Hepatocyte (in vitro differentiated cells): ENCODE measurements at regions not wholly inside any gene's neighbourhood (a gene's known extent, or its start where the extent isn't known, plus 50 kb on each side); places are given as distances from the start of the nearest gene placed in this dataset.

Experiments used
- DNase-seq: peaks from one replicate; pipeline ENCODE4 v3.0.0-alpha.2; 2016; ENCODE audit warnings: low spot score
- H2AFZ ChIP-seq: fragments of 200-600 bp; sonication (generic); 2 replicates; pipeline ENCODE4 v1.6.0; 2016; ENCODE audit warnings: antibody characterized with exemption, mild to moderate bottlenecking
- H3K27ac ChIP-seq: fragments of 200-600 bp; sonication (generic); 2 replicates; pipeline ENCODE4 v1.5.1; 2016; ENCODE audit warnings: mild to moderate bottlenecking
- H3K27me3 ChIP-seq: fragments of 200-600 bp; sonication (generic); 2 replicates; pipeline ENCODE4 v1.6.1; 2016
- H3K36me3 ChIP-seq: fragments of 200-600 bp; sonication (generic); replicated peaks from 2 replicates; pipeline ENCODE4 v1.5.1; 2016; ENCODE audit warnings: low read depth; ENCODE audit not compliant: insufficient read depth
- H3K4me1 ChIP-seq: fragments of 200-600 bp; sonication (generic); 2 replicates; pipeline ENCODE4 v1.5.1; 2016; ENCODE audit warnings: mild to moderate bottlenecking, moderate library complexity; ENCODE audit not compliant: insufficient read depth
- H3K4me2 ChIP-seq: fragments of 200-600 bp; sonication (generic); 2 replicates; pipeline ENCODE4 v1.6.0; 2016
- H3K4me3 ChIP-seq: fragments of 200-600 bp; sonication (generic); 2 replicates; pipeline ENCODE4 v1.5.1; 2016; ENCODE audit warnings: mild to moderate bottlenecking
- H3K79me2 ChIP-seq: fragments of 200-600 bp; sonication (generic); 2 replicates; pipeline ENCODE4 v1.6.0; 2017; ENCODE audit warnings: mild to moderate bottlenecking
- H3K9me2 ChIP-seq: fragments of 200-600 bp; sonication (generic); replicated peaks from 2 replicates; pipeline ENCODE4 v1.6.0; 2017; ENCODE audit warnings: mild to moderate bottlenecking; ENCODE audit not compliant: insufficient read depth
- H3K9me3 ChIP-seq: fragments of 200-600 bp; sonication (generic); 2 replicates; pipeline ENCODE4 v1.5.1; 2016; ENCODE audit warnings: low read depth, mild to moderate bottlenecking
- H4K20me1 ChIP-seq: fragments of 200-600 bp; sonication (generic); 2 replicates; pipeline ENCODE4 v1.6.0; 2016; ENCODE audit warnings: mild to moderate bottlenecking; ENCODE audit not compliant: insufficient read depth, poor library complexity, severe bottlenecking
- CTCF ChIP-seq: fragments of 200-600 bp; sonication (generic); IDR thresholded peaks from 2 replicates; pipeline ENCODE4 v1.5.1; 2016; ENCODE audit warnings: antibody characterized with exemption, mild to moderate bottlenecking; ENCODE audit not compliant: poor library complexity
- EZH2 ChIP-seq: fragments of 200-600 bp; sonication (generic); IDR thresholded peaks from 2 replicates; pipeline ENCODE4 v1.6.1; 2016; ENCODE audit warnings: antibody characterized with exemption, mild to moderate bottlenecking, borderline replicate concordance
- EZH2phosphoT487 ChIP-seq: fragments of 200-600 bp; sonication (generic); IDR thresholded peaks from one replicate; pipeline ENCODE4 v1.6.1; 2018; ENCODE audit warnings: antibody characterized with exemption, mild to moderate bottlenecking, low read depth, moderate library complexity; ENCODE audit not compliant: unreplicated experiment, severe bottlenecking
- WGBS: methylation state at CpG from one replicate; pipeline ENCODE4 v1.1.6; 2016; ENCODE audit warnings: low lambda C conversion rate; ENCODE audit errors: missing lambda C conversion rate; 5-methylcytosine and 5-hydroxymethylcytosine counted together

GRCh38 chr15:39400821-39401550, 179.9 kb upstream of the THBS1 start:
- Histone ChIP-seq H3K79me2 (no peaks in the 10 kb centered on the region), H3K36me3 (no peaks in the 10 kb centered on the region), H3K9me2 (no peaks in the 10 kb centered on the region), H3K27me3 (no peaks in the 10 kb centered on the region), H3K4me2 (no peak overlapping the region), H3K27ac (no peak overlapping the region), H3K4me3 (no peak overlapping the region), H2AFZ (no peak overlapping the region), H4K20me1 (no peaks in the 10 kb centered on the region), H3K4me1 (peaks cover 8% of the 10 kb centered on the region), H3K9me3 (no peaks in the 10 kb centered on the region)
- WGBS = 78% methylated on average over 7 of the region's 7 CpGs
- peak; percentile 35 for DNase-seq
- no peak for TF ChIP-seq CTCF

GRCh38 chr15:39403640-39404117, 177.2 kb upstream of the THBS1 start:
- 19% methylated on average over 3 of the region's 3 CpGs for WGBS
- peaks cover 8% of the 10 kb centered on the region for H3K4me1 ChIP-seq
- no peaks in the 10 kb centered on the region for H3K36me3 ChIP-seq
- H3K27me3 ChIP-seq = no peaks in the 10 kb centered on the region
- TF ChIP-seq EZH2phosphoT487 (no peak), CTCF (no peak), EZH2 (no peak)
- no peak overlapping the region for H2AFZ ChIP-seq
- no peaks in the 10 kb centered on the region for H3K9me2 ChIP-seq
- H3K4me3 ChIP-seq = no peak overlapping the region
- H3K27ac ChIP-seq = no peak overlapping the region
- H4K20me1 ChIP-seq = no peaks in the 10 kb centered on the region
- no peaks in the 10 kb centered on the region for H3K79me2 ChIP-seq
- no peak overlapping the region for H3K4me2 ChIP-seq
- no peak for DNase-seq
- no peaks in the 10 kb centered on the region for H3K9me3 ChIP-seq

- no peaks in the 10 kb centered on the region for H3K79me2 ChIP-seq
- no peak overlapping the region for H3K4me3 ChIP-seq
- H4K20me1 ChIP-seq = no peaks in the 10 kb centered on the region
- H3K9me2 ChIP-seq = no peaks in the 10 kb centered on the region
- 84% methylated on average over 5 of the region's 5 CpGs for WGBS
- H3K27ac ChIP-seq = no peak overlapping the region
- TF ChIP-seq EZH2 (no peak), CTCF (no peak), EZH2phosphoT487 (no peak)
- no peaks in the 10 kb centered on the region for H3K27me3 ChIP-seq
- no peak overlapping the region for H3K4me2 ChIP-seq
- DNase-seq = no peak
- H3K9me3 ChIP-seq = no peaks in the 10 kb centered on the region
- H2AFZ ChIP-seq = no peak overlapping the region
- H3K36me3 ChIP-seq = no peaks in the 10 kb centered on the region
- H3K4me1 ChIP-seq = peaks cover 8% of the 10 kb centered on the region
Observed at GRCh38 chr15:39404767-39405181, 176.1 kb upstream of the THBS1 start.
